ENCODE measurements at regions not wholly inside any gene's neighbourhood (a gene's known extent, or its start where the extent isn't known, plus 50 kb on each side); places are given as distances from the start of the nearest gene placed in this dataset.

DNA sequence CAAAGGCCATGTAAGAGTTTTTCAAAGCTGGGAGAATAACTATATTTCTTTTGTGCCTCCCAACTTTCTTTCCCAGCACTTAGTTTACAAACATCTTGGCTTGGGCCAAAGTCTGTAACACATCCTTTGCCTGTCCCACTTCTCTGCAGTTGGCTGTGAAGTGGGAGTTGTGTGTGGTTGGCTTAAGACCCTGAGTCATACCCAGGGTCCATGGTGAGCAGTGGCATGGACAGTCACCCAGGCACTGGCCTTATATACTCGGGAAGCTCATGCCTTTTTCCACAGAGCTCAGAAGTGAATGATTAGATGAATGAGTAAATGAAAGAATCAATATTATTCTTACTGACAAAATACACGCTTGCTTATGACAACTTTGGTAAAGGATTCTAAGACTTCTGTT, 231.4 kb downstream of the BLID start:
- no peak overlapping the region for H3K4ac ChIP-seq (ENCODE audit: low read depth, low read length)
- no peaks in the 10 kb centered on the region for H3K4me1 ChIP-seq (ENCODE audit: insufficient read depth, low read length)
- H2BK15ac ChIP-seq (ENCODE audit: low read depth, low read length): no peak overlapping the region
- no peaks in the 10 kb centered on the region for H3K79me1 ChIP-seq (ENCODE audit: insufficient read depth, low read depth, low read length, poor library complexity, severe bottlenecking)
- H2BK20ac ChIP-seq (ENCODE audit: low read depth, low read length, poor library complexity, severe bottlenecking): no peak overlapping the region
- H3K36me3 Mint-ChIP-seq (ENCODE audit: insufficient read depth in 1 of 3, low read depth in 3 of 3): no peaks in the 10 kb centered on the region
- no peak overlapping the region for H2BK5ac ChIP-seq (ENCODE audit: insufficient read length, low read length)
- no peak overlapping the region for H3K27ac Mint-ChIP-seq
- H3K56ac ChIP-seq (ENCODE audit: insufficient read length, low read depth, low read length): no peak overlapping the region
- H4K5ac ChIP-seq (ENCODE audit: insufficient read length, low read depth, low read length): no peak overlapping the region
- H3K23me2 ChIP-seq (ENCODE audit: insufficient read length, low read depth, low read length, poor library complexity, severe bottlenecking): no peaks in the 10 kb centered on the region
- no peak for DNase-seq
- H3K4me1 Mint-ChIP-seq: no peaks in the 10 kb centered on the region
- no peak overlapping the region for H2AFZ ChIP-seq (ENCODE audit: low read length)
- no peak overlapping the region for H3T11ph ChIP-seq (ENCODE audit: low read length)
- no peak overlapping the region for H3K4me2 ChIP-seq (ENCODE audit: insufficient read depth, insufficient read length, low read length)
- H3K4me3 Mint-ChIP-seq: no peak overlapping the region
- no peak overlapping the region for H2AK5ac ChIP-seq (ENCODE audit: insufficient read length, low read length)
- H4K20me1 ChIP-seq (ENCODE audit: control insufficient read depth, insufficient read depth, insufficient read length): no peaks in the 10 kb centered on the region
- H3K18ac ChIP-seq (ENCODE audit: insufficient read length, low read depth, low read length): no peak overlapping the region
- no peak overlapping the region for H3K9ac ChIP-seq (ENCODE audit: extremely low read depth, insufficient read length, low read length)
- no peak overlapping the region for H4K8ac ChIP-seq (replicated peaks; ENCODE audit: insufficient read length, low read depth, low read length)
- no peak overlapping the region for H3K14ac ChIP-seq (ENCODE audit: insufficient read depth, low read length)
- H3K27me3 Mint-ChIP-seq (ENCODE audit: low read depth): peaks cover 1% of the 10 kb centered on the region; the same call in 1 of the 2 replicates
- no CpG with 5 or more reads among the region's 2 CpGs for WGBS (ENCODE audit: extremely low coverage, insufficient read length, low lambda C conversion rate)
- H2BK120ac ChIP-seq (ENCODE audit: low read depth, low read length, poor library complexity, severe bottlenecking): no peak overlapping the region
- H2BK12ac ChIP-seq (ENCODE audit: insufficient read length, low read depth, low read length): no peak overlapping the region
- no peaks in the 10 kb centered on the region for H3K79me2 ChIP-seq (ENCODE audit: insufficient read depth, low read length)
- no peak overlapping the region for H3K27ac ChIP-seq (ENCODE audit: insufficient read length, low read depth, low read length)
- no peak overlapping the region for H4K91ac ChIP-seq (ENCODE audit: insufficient read length, low read depth, low read length)
- TF ChIP-seq, protein P1, sequence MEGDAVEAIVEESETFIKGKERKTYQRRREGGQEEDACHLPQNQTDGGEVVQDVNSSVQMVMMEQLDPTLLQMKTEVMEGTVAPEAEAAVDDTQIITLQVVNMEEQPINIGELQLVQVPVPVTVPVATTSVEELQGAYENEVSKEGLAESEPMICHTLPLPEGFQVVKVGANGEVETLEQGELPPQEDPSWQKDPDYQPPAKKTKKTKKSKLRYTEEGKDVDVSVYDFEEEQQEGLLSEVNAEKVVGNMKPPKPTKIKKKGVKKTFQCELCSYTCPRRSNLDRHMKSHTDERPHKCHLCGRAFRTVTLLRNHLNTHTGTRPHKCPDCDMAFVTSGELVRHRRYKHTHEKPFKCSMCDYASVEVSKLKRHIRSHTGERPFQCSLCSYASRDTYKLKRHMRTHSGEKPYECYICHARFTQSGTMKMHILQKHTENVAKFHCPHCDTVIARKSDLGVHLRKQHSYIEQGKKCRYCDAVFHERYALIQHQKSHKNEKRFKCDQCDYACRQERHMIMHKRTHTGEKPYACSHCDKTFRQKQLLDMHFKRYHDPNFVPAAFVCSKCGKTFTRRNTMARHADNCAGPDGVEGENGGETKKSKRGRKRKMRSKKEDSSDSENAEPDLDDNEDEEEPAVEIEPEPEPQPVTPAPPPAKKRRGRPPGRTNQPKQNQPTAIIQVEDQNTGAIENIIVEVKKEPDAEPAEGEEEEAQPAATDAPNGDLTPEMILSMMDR (conservative IDR thresholded peaks at IDR 0.05): no peak
- no peak overlapping the region for H3K23ac ChIP-seq (ENCODE audit: insufficient read length, low read depth, low read length)
- H3K27me3 ChIP-seq (ENCODE audit: insufficient read depth, low read length): no peaks in the 10 kb centered on the region
- no peaks in the 10 kb centered on the region for H3K9me3 ChIP-seq (ENCODE audit: control insufficient read depth, low read depth, low read length)
- H3K9me3 Mint-ChIP-seq: no peaks in the 10 kb centered on the region
